ENCODE measurements at regions not wholly inside any gene's neighbourhood (a gene's known extent, or its start where the extent isn't known, plus 50 kb on each side); places are given as distances from the start of the nearest gene placed in this dataset.

DNA sequence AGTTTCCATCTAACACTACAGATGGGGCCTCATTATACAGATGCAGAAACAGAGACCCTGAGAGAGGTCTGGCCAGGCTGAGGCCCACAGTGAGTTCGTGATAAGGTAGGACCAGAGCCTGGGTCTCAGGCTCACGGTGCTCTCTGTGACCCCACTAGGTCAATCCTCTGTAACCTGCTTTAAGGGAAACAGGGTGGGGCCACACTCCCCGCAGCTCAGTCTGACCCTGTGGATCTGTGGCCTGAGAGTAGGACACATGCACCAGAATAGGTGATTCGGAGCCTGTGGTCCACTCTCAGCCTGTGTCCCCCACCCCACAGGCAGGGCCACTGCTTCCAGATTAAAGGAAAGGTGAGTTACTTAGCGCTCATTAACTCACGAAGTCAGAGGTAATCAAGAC, 137.8 kb upstream of the FAM20C start:
- ATAC-seq (no peak), DNase-seq (ENCODE audit: low spot score) (no peak)
- POLR2A ChIA-PET, result no interaction called here
- CTCF ChIA-PET, result interaction anchor here (1.0 to 1.8 kb wide), 4 partner anchors 9 to 166 kb away, joined by 3 to 11 read pairs (median 5); partner anchors contain the start of gene FAM20C
- Mint-ChIP-seq H3K4me3 (no peak overlapping the region), H3K27me3 (ENCODE audit: low read depth) (no peaks in the 10 kb centered on the region), H3K36me3 (peaks cover 2% of the 10 kb centered on the region; the same call in 1 of the 2 replicates), H3K27ac (no peak overlapping the region), H3K9me3 (peaks cover 14% of the 10 kb centered on the region), H3K4me1 (peaks cover 29% of the 10 kb centered on the region)
- TF ChIP-seq OVOL2 (CRISPR knock-in tag; IDR thresholded peaks at IDR 0.05; ENCODE audit: borderline replicate concordance), result no peak
- TF ChIP-seq, protein P1, sequence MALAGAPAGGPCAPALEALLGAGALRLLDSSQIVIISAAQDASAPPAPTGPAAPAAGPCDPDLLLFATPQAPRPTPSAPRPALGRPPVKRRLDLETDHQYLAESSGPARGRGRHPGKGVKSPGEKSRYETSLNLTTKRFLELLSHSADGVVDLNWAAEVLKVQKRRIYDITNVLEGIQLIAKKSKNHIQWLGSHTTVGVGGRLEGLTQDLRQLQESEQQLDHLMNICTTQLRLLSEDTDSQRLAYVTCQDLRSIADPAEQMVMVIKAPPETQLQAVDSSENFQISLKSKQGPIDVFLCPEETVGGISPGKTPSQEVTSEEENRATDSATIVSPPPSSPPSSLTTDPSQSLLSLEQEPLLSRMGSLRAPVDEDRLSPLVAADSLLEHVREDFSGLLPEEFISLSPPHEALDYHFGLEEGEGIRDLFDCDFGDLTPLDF (CRISPR knock-in tag; IDR thresholded peaks at IDR 0.05), result no peak
- TF ChIP-seq, protein P2, sequence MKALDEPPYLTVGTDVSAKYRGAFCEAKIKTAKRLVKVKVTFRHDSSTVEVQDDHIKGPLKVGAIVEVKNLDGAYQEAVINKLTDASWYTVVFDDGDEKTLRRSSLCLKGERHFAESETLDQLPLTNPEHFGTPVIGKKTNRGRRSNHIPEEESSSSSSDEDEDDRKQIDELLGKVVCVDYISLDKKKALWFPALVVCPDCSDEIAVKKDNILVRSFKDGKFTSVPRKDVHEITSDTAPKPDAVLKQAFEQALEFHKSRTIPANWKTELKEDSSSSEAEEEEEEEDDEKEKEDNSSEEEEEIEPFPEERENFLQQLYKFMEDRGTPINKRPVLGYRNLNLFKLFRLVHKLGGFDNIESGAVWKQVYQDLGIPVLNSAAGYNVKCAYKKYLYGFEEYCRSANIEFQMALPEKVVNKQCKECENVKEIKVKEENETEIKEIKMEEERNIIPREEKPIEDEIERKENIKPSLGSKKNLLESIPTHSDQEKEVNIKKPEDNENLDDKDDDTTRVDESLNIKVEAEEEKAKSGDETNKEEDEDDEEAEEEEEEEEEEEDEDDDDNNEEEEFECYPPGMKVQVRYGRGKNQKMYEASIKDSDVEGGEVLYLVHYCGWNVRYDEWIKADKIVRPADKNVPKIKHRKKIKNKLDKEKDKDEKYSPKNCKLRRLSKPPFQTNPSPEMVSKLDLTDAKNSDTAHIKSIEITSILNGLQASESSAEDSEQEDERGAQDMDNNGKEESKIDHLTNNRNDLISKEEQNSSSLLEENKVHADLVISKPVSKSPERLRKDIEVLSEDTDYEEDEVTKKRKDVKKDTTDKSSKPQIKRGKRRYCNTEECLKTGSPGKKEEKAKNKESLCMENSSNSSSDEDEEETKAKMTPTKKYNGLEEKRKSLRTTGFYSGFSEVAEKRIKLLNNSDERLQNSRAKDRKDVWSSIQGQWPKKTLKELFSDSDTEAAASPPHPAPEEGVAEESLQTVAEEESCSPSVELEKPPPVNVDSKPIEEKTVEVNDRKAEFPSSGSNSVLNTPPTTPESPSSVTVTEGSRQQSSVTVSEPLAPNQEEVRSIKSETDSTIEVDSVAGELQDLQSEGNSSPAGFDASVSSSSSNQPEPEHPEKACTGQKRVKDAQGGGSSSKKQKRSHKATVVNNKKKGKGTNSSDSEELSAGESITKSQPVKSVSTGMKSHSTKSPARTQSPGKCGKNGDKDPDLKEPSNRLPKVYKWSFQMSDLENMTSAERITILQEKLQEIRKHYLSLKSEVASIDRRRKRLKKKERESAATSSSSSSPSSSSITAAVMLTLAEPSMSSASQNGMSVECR (CRISPR knock-in tag; IDR thresholded peaks at IDR 0.05; ENCODE audit: borderline replicate concordance), result no peak
- no peak for TF ChIP-seq JUN (CRISPR knock-in tag; IDR thresholded peaks at IDR 0.05)
- no peak for TF ChIP-seq ZNF263 (CRISPR knock-in tag; IDR thresholded peaks at IDR 0.05; ENCODE audit: low read depth)
- TF ChIP-seq, protein P3, sequence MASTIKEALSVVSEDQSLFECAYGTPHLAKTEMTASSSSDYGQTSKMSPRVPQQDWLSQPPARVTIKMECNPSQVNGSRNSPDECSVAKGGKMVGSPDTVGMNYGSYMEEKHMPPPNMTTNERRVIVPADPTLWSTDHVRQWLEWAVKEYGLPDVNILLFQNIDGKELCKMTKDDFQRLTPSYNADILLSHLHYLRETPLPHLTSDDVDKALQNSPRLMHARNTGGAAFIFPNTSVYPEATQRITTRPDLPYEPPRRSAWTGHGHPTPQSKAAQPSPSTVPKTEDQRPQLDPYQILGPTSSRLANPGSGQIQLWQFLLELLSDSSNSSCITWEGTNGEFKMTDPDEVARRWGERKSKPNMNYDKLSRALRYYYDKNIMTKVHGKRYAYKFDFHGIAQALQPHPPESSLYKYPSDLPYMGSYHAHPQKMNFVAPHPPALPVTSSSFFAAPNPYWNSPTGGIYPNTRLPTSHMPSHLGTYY (CRISPR knock-in tag; IDR thresholded peaks at IDR 0.05), result no peak
- TF ChIP-seq, protein P4, sequence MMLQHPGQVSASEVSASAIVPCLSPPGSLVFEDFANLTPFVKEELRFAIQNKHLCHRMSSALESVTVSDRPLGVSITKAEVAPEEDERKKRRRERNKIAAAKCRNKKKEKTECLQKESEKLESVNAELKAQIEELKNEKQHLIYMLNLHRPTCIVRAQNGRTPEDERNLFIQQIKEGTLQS (CRISPR knock-in tag; conservative IDR thresholded peaks at IDR 0.05), result no peak
- no peak for TF ChIP-seq ZNF232 (CRISPR knock-in tag; IDR thresholded peaks at IDR 0.05)
- TF ChIP-seq FOXJ3 (CRISPR knock-in tag; IDR thresholded peaks at IDR 0.05; ENCODE audit: borderline replicate concordance), result no peak
- TF ChIP-seq ATF1 (CRISPR knock-in tag; IDR thresholded peaks at IDR 0.05), result no peak
- TF ChIP-seq, protein P5, sequence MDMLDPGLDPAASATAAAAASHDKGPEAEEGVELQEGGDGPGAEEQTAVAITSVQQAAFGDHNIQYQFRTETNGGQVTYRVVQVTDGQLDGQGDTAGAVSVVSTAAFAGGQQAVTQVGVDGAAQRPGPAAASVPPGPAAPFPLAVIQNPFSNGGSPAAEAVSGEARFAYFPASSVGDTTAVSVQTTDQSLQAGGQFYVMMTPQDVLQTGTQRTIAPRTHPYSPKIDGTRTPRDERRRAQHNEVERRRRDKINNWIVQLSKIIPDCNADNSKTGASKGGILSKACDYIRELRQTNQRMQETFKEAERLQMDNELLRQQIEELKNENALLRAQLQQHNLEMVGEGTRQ (CRISPR knock-in tag; IDR thresholded peaks at IDR 0.05), result no peak
- TF ChIP-seq, protein P6, sequence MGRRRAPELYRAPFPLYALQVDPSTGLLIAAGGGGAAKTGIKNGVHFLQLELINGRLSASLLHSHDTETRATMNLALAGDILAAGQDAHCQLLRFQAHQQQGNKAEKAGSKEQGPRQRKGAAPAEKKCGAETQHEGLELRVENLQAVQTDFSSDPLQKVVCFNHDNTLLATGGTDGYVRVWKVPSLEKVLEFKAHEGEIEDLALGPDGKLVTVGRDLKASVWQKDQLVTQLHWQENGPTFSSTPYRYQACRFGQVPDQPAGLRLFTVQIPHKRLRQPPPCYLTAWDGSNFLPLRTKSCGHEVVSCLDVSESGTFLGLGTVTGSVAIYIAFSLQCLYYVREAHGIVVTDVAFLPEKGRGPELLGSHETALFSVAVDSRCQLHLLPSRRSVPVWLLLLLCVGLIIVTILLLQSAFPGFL (CRISPR knock-in tag; IDR thresholded peaks at IDR 0.05; ENCODE audit: borderline replicate concordance), result no peak

DNA sequence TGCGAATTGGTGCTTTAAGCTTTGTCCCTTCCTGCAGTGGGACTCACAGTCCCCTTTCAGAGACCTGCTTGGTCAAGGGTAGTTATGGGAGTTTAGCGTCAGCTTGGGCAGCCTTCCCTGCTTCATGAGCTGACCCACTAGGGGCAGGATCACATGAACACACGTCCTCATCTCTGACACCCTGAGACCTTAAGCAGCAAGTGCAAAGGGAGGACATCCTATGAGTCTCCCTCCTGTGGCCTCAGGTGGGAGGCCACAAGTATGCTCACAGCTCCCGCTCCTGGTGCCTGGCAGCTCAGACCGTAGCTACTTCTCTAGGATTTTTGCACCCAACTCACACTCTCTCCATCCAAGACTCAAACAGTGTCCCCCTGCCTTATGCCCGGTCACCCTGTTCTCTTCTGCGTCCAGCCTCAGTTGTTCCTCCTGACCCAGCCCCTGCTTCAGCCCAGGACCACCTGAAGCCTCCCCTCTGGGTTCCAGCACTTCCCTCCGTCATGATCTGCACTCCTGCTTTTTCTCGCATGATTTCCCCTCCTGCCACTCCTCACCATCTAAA, 136.6 kb upstream of the FAM20C start:
- ChIA-PET POLR2A (no interaction called here), CTCF (interaction anchor here (0.6 to 1.8 kb wide), 12 partner anchors 8 to 211 kb away, joined by 3 to 11 read pairs (median 4); partner anchors contain the start of gene FAM20C)
- peak; percentile 46 for ATAC-seq
- Mint-ChIP-seq H3K36me3 (peaks cover 2% of the 10 kb centered on the region; the same call in 1 of the 2 replicates), H3K27me3 (ENCODE audit: low read depth) (no peaks in the 10 kb centered on the region), H3K9me3 (peaks cover 14% of the 10 kb centered on the region), H3K27ac (no peak overlapping the region), H3K4me3 (no peak overlapping the region), H3K4me1 (peaks cover 36% of the 10 kb centered on the region)
- DNase-seq (ENCODE audit: low spot score), result no peak
- TF ChIP-seq, protein P7, sequence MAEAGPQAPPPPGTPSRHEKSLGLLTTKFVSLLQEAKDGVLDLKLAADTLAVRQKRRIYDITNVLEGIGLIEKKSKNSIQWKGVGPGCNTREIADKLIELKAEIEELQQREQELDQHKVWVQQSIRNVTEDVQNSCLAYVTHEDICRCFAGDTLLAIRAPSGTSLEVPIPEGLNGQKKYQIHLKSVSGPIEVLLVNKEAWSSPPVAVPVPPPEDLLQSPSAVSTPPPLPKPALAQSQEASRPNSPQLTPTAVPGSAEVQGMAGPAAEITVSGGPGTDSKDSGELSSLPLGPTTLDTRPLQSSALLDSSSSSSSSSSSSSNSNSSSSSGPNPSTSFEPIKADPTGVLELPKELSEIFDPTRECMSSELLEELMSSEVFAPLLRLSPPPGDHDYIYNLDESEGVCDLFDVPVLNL (CRISPR knock-in tag; IDR thresholded peaks at IDR 0.05; ENCODE audit: borderline replicate concordance, low read depth), result no peak
- TF ChIP-seq, protein P3 (CRISPR knock-in tag; IDR thresholded peaks at IDR 0.05), result no peak
- TF ChIP-seq ESRRA (CRISPR knock-in tag; IDR thresholded peaks at IDR 0.05; ENCODE audit: borderline replicate concordance), result no peak
- TF ChIP-seq RELA (CRISPR knock-in tag; IDR thresholded peaks at IDR 0.05; ENCODE audit: borderline replicate concordance), result no peak
- TF ChIP-seq, protein P8, sequence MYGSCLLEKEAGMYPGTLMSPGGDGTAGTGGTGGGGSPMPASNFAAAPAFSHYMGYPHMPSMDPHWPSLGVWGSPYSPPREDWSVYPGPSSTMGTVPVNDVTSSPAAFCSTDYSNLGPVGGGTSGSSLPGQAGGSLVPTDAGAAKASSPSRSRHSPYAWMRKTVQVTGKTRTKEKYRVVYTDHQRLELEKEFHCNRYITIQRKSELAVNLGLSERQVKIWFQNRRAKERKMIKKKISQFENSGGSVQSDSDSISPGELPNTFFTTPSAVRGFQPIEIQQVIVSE (CRISPR knock-in tag; IDR thresholded peaks at IDR 0.05; ENCODE audit: borderline replicate concordance), result no peak
- no peak for TF ChIP-seq GABPB1 (CRISPR knock-in tag; IDR thresholded peaks at IDR 0.05)
- TF ChIP-seq ZNF317 (CRISPR knock-in tag; IDR thresholded peaks at IDR 0.05; ENCODE audit: borderline replicate concordance, low read depth), result no peak
- TF ChIP-seq EMX1 (CRISPR knock-in tag; IDR thresholded peaks at IDR 0.05), result no peak
- TF ChIP-seq CBFB (CRISPR knock-in tag; IDR thresholded peaks at IDR 0.05; ENCODE audit: low read depth), result no peak
